HFF-Myc (cell line): ENCODE measurements at regions not wholly inside any gene's neighbourhood (a gene's known extent, or its start where the extent isn't known, plus 50 kb on each side); places are given as distances from the start of the nearest gene placed in this dataset.

ENCODE experiments used
- DNase-seq: peaks from one replicate; pipeline ENCODE4 v3.0.0-alpha.2; 2011; ENCODE audit warnings: low read depth; ENCODE audit errors: extremely low read depth
- H3K4me3 ChIP-seq: replicated peaks from 2 replicates; pipeline ENCODE4 v1.5.1; 2011; ENCODE audit warnings: low read depth, mild to moderate bottlenecking, control low read depth, low read length
- TF ChIP-seq, protein P1 (sequence below): IDR thresholded peaks from 2 replicates; pipeline ENCODE4 v1.5.1; 2012; ENCODE audit warnings: mild to moderate bottlenecking, low read depth, low read length, control low read depth; ENCODE audit errors: missing control alignments

GRCh38 chr20:48171071-48171470 lies 385.8 kb upstream of the SULF2 start:
- no peak for DNase-seq
- no peak overlapping the region for H3K4me3 ChIP-seq
- TF ChIP-seq, protein P1, sequence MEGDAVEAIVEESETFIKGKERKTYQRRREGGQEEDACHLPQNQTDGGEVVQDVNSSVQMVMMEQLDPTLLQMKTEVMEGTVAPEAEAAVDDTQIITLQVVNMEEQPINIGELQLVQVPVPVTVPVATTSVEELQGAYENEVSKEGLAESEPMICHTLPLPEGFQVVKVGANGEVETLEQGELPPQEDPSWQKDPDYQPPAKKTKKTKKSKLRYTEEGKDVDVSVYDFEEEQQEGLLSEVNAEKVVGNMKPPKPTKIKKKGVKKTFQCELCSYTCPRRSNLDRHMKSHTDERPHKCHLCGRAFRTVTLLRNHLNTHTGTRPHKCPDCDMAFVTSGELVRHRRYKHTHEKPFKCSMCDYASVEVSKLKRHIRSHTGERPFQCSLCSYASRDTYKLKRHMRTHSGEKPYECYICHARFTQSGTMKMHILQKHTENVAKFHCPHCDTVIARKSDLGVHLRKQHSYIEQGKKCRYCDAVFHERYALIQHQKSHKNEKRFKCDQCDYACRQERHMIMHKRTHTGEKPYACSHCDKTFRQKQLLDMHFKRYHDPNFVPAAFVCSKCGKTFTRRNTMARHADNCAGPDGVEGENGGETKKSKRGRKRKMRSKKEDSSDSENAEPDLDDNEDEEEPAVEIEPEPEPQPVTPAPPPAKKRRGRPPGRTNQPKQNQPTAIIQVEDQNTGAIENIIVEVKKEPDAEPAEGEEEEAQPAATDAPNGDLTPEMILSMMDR = no peak

DNA sequence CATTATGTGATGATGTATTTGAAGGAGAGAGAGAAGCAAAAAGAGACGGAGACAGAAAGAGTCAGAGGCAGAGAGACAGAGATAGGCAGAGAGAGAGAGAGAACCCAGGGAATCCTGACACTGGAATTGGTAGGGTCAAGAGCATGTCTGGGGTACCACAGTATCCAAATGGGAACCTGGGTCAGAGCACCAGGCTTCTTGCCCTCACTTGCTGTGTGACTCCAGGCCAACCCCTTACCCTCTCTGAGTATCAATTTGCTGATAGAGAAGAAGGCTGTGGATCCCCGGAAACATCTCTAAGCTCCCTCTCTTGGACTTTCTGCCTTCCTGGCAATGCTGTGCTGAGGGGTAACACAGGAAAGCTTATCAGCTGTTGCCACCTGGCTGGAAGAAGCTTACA lies 385.3 kb upstream of the SULF2 start:
- no peak for DNase-seq
- H3K4me3 ChIP-seq = no peak overlapping the region
- TF ChIP-seq, protein P1 = no peak

DNA sequence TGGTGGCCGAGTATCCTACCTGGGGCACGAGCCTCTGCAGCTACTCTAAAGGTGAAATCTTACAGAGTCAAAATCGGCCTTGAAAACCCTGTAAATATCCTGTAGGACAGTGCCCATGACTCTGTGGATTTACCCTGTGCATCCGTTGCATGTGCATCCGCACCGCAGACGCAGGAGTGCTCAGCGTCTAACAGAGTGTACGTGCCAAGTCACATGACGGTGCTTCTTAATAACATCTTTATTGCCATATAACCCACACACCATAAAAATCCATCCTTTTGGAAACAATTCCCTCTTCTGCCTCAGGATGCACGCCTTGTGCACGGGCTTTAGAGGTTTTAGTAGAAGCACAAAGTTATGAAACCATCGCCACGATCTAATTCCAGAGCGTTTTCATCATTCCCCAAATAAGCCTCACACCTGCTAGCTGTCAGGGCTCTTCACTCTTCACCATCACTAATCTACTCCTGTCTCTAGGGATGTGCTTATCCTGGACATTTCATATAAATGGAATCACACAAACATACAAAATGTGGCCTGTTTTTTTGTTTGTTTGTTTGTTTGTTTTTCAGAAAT lies 384.5 kb upstream of the SULF2 start:
- no peak overlapping the region for H3K4me3 ChIP-seq
- no peak for DNase-seq

GRCh38 chr20:48166082-48166835 lies 381.0 kb upstream of the SULF2 start:
- no peak for DNase-seq
- TF ChIP-seq, protein P1 = no peak
- H3K4me3 ChIP-seq = no peak overlapping the region

More for the DNA sequence above, 384.5 kb upstream of the SULF2 start:
- TF ChIP-seq, protein P1 = no peak

- no peak for DNase-seq
- no peak overlapping the region for H3K4me3 ChIP-seq
- TF ChIP-seq, protein P1 = no peak
These were observed 380.1 kb upstream of the SULF2 start for GRCh38 chr20:48165401-48165685.

- TF ChIP-seq, protein P1 = no peak
- H3K4me3 ChIP-seq = no peak overlapping the region
- DNase-seq = no peak
These were observed 379.5 kb upstream of the SULF2 start for GRCh38 chr20:48164566-48165400.
